Parathyroid adenoma (tissue), 2 donors: ENCODE measurements at regions not wholly inside any gene's neighbourhood (a gene's known extent, or its start where the extent isn't known, plus 50 kb on each side); places are given as distances from the start of the nearest gene placed in this dataset.

ENCODE experiments used
- H2AFZ ChIP-seq: fragments of 300-600 bp; sonication (generic); one replicate; pipeline ENCODE4 v1.7.0; 2017; ENCODE audit warnings: antibody characterized with exemption, mild to moderate bottlenecking
- H3K27ac ChIP-seq: fragments of 300-600 bp; sonication (generic); one replicate; pipeline ENCODE4 v1.7.0; 2017
- H3K27me3 ChIP-seq: fragments of 300-600 bp; sonication (generic); one replicate; pipeline ENCODE4 v1.7.0; 2017; ENCODE audit warnings: low read length; ENCODE audit not compliant: control insufficient read depth, insufficient read depth
- H3K36me3 ChIP-seq: fragments of 300-600 bp; sonication (generic); one replicate; pipeline ENCODE4 v1.7.0; 2017; ENCODE audit warnings: low read length; ENCODE audit not compliant: control insufficient read depth, insufficient read depth
- H3K4me1 ChIP-seq: fragments of 300-600 bp; sonication (generic); one replicate; pipeline ENCODE4 v1.7.0; 2017; ENCODE audit warnings: control low read depth
- H3K4me2 ChIP-seq: fragments of 300-600 bp; sonication (generic); one replicate; pipeline ENCODE4 v1.7.0; 2017; ENCODE audit warnings: low read length
- H3K4me3 ChIP-seq: fragments of 300-600 bp; sonication (generic); one replicate; pipeline ENCODE4 v1.7.0; 2017; ENCODE audit warnings: low read depth, low read length
- H3K79me2 ChIP-seq: fragments of 300-600 bp; sonication (generic); one replicate; pipeline ENCODE4 v1.7.0; 2017; ENCODE audit warnings: control low read depth
- H3K9ac ChIP-seq: fragments of 300-600 bp; sonication (generic); one replicate; pipeline ENCODE4 v1.7.0; 2017; ENCODE audit warnings: mild to moderate bottlenecking
- H3K9me3 ChIP-seq: fragments of 300-600 bp; sonication (generic); one replicate; pipeline ENCODE4 v1.7.0; 2017; ENCODE audit warnings: low read length; ENCODE audit not compliant: control insufficient read depth
- CTCF ChIP-seq: fragments of 300-600 bp; sonication (generic); IDR thresholded peaks from one replicate; pipeline ENCODE4 v1.7.0; 2017; ENCODE audit warnings: antibody characterized with exemption, mild to moderate bottlenecking
- donor health status: primary hyperparathyroidism.

GRCh38 chr4:119746951-119747350 is 118.3 kb upstream of the PDE5A start:
- TF ChIP-seq CTCF, result no peak
- no peaks in the 10 kb centered on the region for H3K36me3 ChIP-seq
- H3K9me3 ChIP-seq, result no peaks in the 10 kb centered on the region
- H3K9ac ChIP-seq, result no peak overlapping the region
- H2AFZ ChIP-seq, result no peak overlapping the region
- H3K4me3 ChIP-seq, result no peak overlapping the region
- no peak overlapping the region for H3K4me2 ChIP-seq
- H3K27me3 ChIP-seq, result no peaks in the 10 kb centered on the region
- no peak overlapping the region for H3K27ac ChIP-seq
- H3K79me2 ChIP-seq, result no peaks in the 10 kb centered on the region
- no peaks in the 10 kb centered on the region for H3K4me1 ChIP-seq

- TF ChIP-seq CTCF, result no peak
- Histone ChIP-seq H3K27me3 (no peaks in the 10 kb centered on the region), H2AFZ (no peak overlapping the region), H3K36me3 (no peaks in the 10 kb centered on the region), H3K27ac (no peak overlapping the region), H3K79me2 (no peaks in the 10 kb centered on the region), H3K4me3 (no peak overlapping the region), H3K9me3 (no peaks in the 10 kb centered on the region), H3K4me1 (no peaks in the 10 kb centered on the region), H3K9ac (no peak overlapping the region), H3K4me2 (no peak overlapping the region)
Measured at GRCh38 chr4:119745351-119745750, 116.7 kb upstream of the PDE5A start.

- no peak overlapping the region for H3K4me3 ChIP-seq
- no peak overlapping the region for H3K9ac ChIP-seq
- no peaks in the 10 kb centered on the region for H3K9me3 ChIP-seq
- H3K27ac ChIP-seq, result no peak overlapping the region
- H3K4me1 ChIP-seq, result no peaks in the 10 kb centered on the region
- H3K36me3 ChIP-seq, result no peaks in the 10 kb centered on the region
- H3K79me2 ChIP-seq, result no peaks in the 10 kb centered on the region
- no peak for TF ChIP-seq CTCF
- H2AFZ ChIP-seq, result no peak overlapping the region
- H3K27me3 ChIP-seq, result no peaks in the 10 kb centered on the region
- H3K4me2 ChIP-seq, result no peak overlapping the region
Measured at GRCh38 chr4:119744580-119744979, 116.0 kb upstream of the PDE5A start.

- Histone ChIP-seq H2AFZ (no peak overlapping the region), H3K27ac (no peak overlapping the region)
Measured at GRCh38 chr4:119743644-119744043, 115.0 kb upstream of the PDE5A start.

More at GRCh38 chr4:119743644-119744043, 115.0 kb upstream of the PDE5A start:
- H3K4me2 ChIP-seq, result no peak overlapping the region
- H3K9me3 ChIP-seq, result no peaks in the 10 kb centered on the region
- no peak overlapping the region for H3K9ac ChIP-seq
- no peak for TF ChIP-seq CTCF
- H3K36me3 ChIP-seq, result no peaks in the 10 kb centered on the region
- H3K4me3 ChIP-seq, result no peak overlapping the region
- no peaks in the 10 kb centered on the region for H3K79me2 ChIP-seq
- no peaks in the 10 kb centered on the region for H3K27me3 ChIP-seq
- H3K4me1 ChIP-seq, result no peaks in the 10 kb centered on the region
